Neural cell (in vitro differentiated cells): ENCODE measurements at regions not wholly inside any gene's neighbourhood (a gene's known extent, or its start where the extent isn't known, plus 50 kb on each side); places are given as distances from the start of the nearest gene placed in this dataset.

Experiments used
- H2AFZ ChIP-seq: fragments of 200-600, 300-800 bp; sonication (generic), shearing (Covaris generic); 2 replicates; pipeline ENCODE4 v1.6.0; 2014; ENCODE audit warnings: low read depth, mild to moderate bottlenecking, antibody characterized with exemption, low read length, moderate library complexity
- H3F3A ChIP-seq: fragments of 200-600 bp; shearing (Covaris generic); 2 replicates; pipeline ENCODE4 v1.6.1; 2016; ENCODE audit warnings: mild to moderate bottlenecking, moderate library complexity, mixed read lengths, antibody characterized with exemption, low read length; ENCODE audit not compliant: insufficient read depth, poor library complexity, severe bottlenecking
- H3K27ac ChIP-seq: fragments of 200-600, 300-800 bp; sonication (generic), shearing (Covaris generic); 2 replicates; pipeline ENCODE4 v1.5.1; 2014; ENCODE audit warnings: mild to moderate bottlenecking, low read length, moderate library complexity
- H3K27me3 ChIP-seq: fragments of 300-800, 200-600 bp; sonication (generic), shearing (Covaris generic); 2 replicates; pipeline ENCODE4 v1.6.0; 2014; ENCODE audit warnings: mild to moderate bottlenecking, low read depth, low read length, moderate library complexity; ENCODE audit not compliant: insufficient read depth
- H3K36me3 ChIP-seq: fragments of 300-800, 200-600 bp; sonication (generic), shearing (Covaris generic); 2 replicates; pipeline ENCODE4 v1.5.1; 2014; ENCODE audit warnings: mild to moderate bottlenecking, antibody characterized with exemption, low read length, moderate library complexity; ENCODE audit not compliant: insufficient read depth
- H3K4me2 ChIP-seq: fragments of 300-800, 200-600 bp; sonication (generic), shearing (Covaris generic); 2 replicates; pipeline ENCODE4 v1.6.0; 2014; ENCODE audit warnings: mild to moderate bottlenecking, low read length
- H3K4me3 ChIP-seq: fragments of 300-800, 200-600 bp; sonication (generic), shearing (Covaris generic); 2 replicates; pipeline ENCODE4 v1.5.1; 2014; ENCODE audit warnings: mild to moderate bottlenecking, low read length, moderate library complexity
- H3K79me2 ChIP-seq: fragments of 200-600 bp; shearing (Covaris generic); replicated peaks from 2 replicates; pipeline ENCODE4 v1.6.0; 2014; ENCODE audit warnings: mild to moderate bottlenecking, low read length, moderate library complexity; ENCODE audit not compliant: insufficient read depth
- H3K9ac ChIP-seq: fragments of 300-800, 200-600 bp; sonication (generic), shearing (Covaris generic); 2 replicates; pipeline ENCODE4 v1.6.1; 2016; ENCODE audit warnings: mild to moderate bottlenecking, low read length, mixed read lengths
- H3K9me2 ChIP-seq: fragments of 200-600 bp; shearing (Covaris generic); 2 replicates; pipeline ENCODE4 v1.6.1; 2016; ENCODE audit warnings: mild to moderate bottlenecking, low read length, mixed read lengths; ENCODE audit not compliant: insufficient read depth
- H3K9me3 ChIP-seq: fragments of 200-600, 300-800 bp; sonication (generic), shearing (Covaris generic); 2 replicates; pipeline ENCODE4 v1.6.1; 2016; ENCODE audit warnings: mild to moderate bottlenecking, mixed run types, low read length, moderate library complexity, mixed read lengths
- H4K20me1 ChIP-seq: fragments of 200-600 bp; shearing (Covaris generic); 2 replicates; pipeline ENCODE4 v1.6.1; 2016; ENCODE audit warnings: mild to moderate bottlenecking, mixed run types; ENCODE audit not compliant: insufficient read depth
- EP300 ChIP-seq: fragments of 450-650 bp; conservative IDR thresholded peaks from 2 replicates; pipeline ENCODE4 v1.6.1; 2014; ENCODE audit warnings: antibody characterized with exemption, mild to moderate bottlenecking, moderate library complexity; ENCODE audit not compliant: poor library complexity, severe bottlenecking
- EZH2 ChIP-seq: fragments of 200-600, 300-800 bp; shearing (Covaris generic), sonication (generic); IDR thresholded peaks from 2 replicates; pipeline ENCODE4 v1.6.1; 2014; ENCODE audit warnings: antibody characterized with exemption, low read length, borderline replicate concordance, mild to moderate bottlenecking; ENCODE audit not compliant: insufficient read depth, poor library complexity, severe bottlenecking
- MXI1 ChIP-seq: fragments of 450-650 bp; conservative IDR thresholded peaks from 2 replicates; pipeline ENCODE4 v1.6.1; 2014; ENCODE audit warnings: antibody characterized with exemption, mild to moderate bottlenecking; ENCODE audit not compliant: poor library complexity, severe bottlenecking
- POLR2AphosphoS5 ChIP-seq: IDR thresholded peaks from 2 replicates; pipeline ENCODE4 v1.6.1; 2012
- RAD21 ChIP-seq: fragments of 450-650 bp; conservative IDR thresholded peaks from 2 replicates; pipeline ENCODE4 v1.6.1; 2014; ENCODE audit warnings: antibody characterized with exemption, mild to moderate bottlenecking, moderate library complexity
- SMC3 ChIP-seq: fragments of 450-650 bp; conservative IDR thresholded peaks from 2 replicates; pipeline ENCODE4 v1.6.1; 2014; ENCODE audit warnings: antibody characterized with exemption, mild to moderate bottlenecking, moderate library complexity; ENCODE audit not compliant: poor library complexity
- TAF1 ChIP-seq: IDR thresholded peaks from 2 replicates; pipeline ENCODE4 v1.6.1; 2012; ENCODE audit warnings: low read depth
- TF ChIP-seq, protein P1 (sequence below): IDR thresholded peaks from 2 replicates; pipeline ENCODE4 v1.6.1; 2012; ENCODE audit warnings: borderline replicate concordance
- TF ChIP-seq, protein P2 (sequence below): fragments of 450-650 bp; IDR thresholded peaks from 2 replicates; pipeline ENCODE4 v1.5.1; 2014; ENCODE audit warnings: antibody characterized with exemption, mild to moderate bottlenecking, moderate library complexity; ENCODE audit not compliant: poor library complexity, severe bottlenecking

DNA sequence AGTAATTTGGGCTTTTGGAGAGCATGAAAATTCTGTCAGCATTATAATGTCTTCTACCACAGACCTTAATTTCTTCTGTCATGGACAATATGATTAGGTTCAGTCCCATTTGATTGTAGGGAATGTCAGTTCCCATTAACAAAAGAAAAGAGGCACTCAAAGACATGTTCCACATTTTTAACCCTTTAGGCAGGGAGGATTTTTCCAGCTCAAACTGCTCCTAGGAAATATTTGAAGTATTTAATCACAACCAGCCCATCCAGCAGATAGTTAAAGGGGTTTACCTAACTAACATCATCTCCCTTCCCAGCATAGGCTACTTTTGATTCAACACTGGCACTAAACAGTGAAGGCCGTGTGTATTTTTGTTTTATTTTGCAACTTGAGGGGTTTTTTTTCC is 256.0 kb downstream of the DHX15 start:
- Histone ChIP-seq H3K27me3 (no peaks in the 10 kb centered on the region), H4K20me1 (no peaks in the 10 kb centered on the region), H3K9me2 (no peaks in the 10 kb centered on the region), H3K79me2 (no peaks in the 10 kb centered on the region), H3K9ac (no peak overlapping the region), H3K4me3 (no peak overlapping the region), H2AFZ (no peak overlapping the region), H3K9me3 (no peaks in the 10 kb centered on the region), H3K27ac (no peak overlapping the region), H3K4me2 (no peak overlapping the region), H3K36me3 (no peaks in the 10 kb centered on the region), H3F3A (no peaks in the 10 kb centered on the region)
- TF ChIP-seq, protein P1, sequence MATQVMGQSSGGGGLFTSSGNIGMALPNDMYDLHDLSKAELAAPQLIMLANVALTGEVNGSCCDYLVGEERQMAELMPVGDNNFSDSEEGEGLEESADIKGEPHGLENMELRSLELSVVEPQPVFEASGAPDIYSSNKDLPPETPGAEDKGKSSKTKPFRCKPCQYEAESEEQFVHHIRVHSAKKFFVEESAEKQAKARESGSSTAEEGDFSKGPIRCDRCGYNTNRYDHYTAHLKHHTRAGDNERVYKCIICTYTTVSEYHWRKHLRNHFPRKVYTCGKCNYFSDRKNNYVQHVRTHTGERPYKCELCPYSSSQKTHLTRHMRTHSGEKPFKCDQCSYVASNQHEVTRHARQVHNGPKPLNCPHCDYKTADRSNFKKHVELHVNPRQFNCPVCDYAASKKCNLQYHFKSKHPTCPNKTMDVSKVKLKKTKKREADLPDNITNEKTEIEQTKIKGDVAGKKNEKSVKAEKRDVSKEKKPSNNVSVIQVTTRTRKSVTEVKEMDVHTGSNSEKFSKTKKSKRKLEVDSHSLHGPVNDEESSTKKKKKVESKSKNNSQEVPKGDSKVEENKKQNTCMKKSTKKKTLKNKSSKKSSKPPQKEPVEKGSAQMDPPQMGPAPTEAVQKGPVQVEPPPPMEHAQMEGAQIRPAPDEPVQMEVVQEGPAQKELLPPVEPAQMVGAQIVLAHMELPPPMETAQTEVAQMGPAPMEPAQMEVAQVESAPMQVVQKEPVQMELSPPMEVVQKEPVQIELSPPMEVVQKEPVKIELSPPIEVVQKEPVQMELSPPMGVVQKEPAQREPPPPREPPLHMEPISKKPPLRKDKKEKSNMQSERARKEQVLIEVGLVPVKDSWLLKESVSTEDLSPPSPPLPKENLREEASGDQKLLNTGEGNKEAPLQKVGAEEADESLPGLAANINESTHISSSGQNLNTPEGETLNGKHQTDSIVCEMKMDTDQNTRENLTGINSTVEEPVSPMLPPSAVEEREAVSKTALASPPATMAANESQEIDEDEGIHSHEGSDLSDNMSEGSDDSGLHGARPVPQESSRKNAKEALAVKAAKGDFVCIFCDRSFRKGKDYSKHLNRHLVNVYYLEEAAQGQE = no peak
- TF ChIP-seq EP300 (no peak), SMC3 (no peak), MXI1 (no peak)

DNA sequence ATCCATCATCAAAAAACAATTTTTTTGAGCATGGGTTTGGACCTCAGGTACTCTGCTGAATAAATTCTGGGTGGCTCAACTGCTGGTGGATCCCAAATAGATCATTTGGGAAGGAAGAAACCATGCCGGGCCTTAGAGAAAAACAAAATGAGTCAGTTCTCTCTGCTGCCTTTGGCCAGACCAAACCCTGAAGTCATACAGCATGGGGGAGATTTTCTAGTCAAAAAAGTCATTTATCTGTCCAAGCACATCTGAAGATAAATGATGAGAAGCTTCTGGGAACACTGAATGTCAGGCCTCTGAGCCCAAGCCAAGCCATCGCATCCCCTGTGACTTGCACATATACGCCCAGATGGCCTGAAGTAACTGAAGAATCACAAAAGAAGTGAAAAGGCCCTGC is 261.4 kb downstream of the DHX15 start:
- H3K36me3 ChIP-seq = no peaks in the 10 kb centered on the region
- H3K9me3 ChIP-seq = no peaks in the 10 kb centered on the region
- no peak overlapping the region for H3K4me2 ChIP-seq
- H4K20me1 ChIP-seq = no peaks in the 10 kb centered on the region
- H3K79me2 ChIP-seq = no peaks in the 10 kb centered on the region
- no peaks in the 10 kb centered on the region for H3K27me3 ChIP-seq
- no peaks in the 10 kb centered on the region for H3F3A ChIP-seq
- H3K4me3 ChIP-seq = no peak overlapping the region
- H3K9ac ChIP-seq = no peak overlapping the region
- H3K27ac ChIP-seq = no peak overlapping the region
- no peaks in the 10 kb centered on the region for H3K9me2 ChIP-seq
- TF ChIP-seq EZH2 (no peak), TAF1 (no peak), MXI1 (no peak), EP300 (no peak), SMC3 (no peak), RAD21 (no peak), POLR2AphosphoS5 (no peak)
- TF ChIP-seq, protein P2, sequence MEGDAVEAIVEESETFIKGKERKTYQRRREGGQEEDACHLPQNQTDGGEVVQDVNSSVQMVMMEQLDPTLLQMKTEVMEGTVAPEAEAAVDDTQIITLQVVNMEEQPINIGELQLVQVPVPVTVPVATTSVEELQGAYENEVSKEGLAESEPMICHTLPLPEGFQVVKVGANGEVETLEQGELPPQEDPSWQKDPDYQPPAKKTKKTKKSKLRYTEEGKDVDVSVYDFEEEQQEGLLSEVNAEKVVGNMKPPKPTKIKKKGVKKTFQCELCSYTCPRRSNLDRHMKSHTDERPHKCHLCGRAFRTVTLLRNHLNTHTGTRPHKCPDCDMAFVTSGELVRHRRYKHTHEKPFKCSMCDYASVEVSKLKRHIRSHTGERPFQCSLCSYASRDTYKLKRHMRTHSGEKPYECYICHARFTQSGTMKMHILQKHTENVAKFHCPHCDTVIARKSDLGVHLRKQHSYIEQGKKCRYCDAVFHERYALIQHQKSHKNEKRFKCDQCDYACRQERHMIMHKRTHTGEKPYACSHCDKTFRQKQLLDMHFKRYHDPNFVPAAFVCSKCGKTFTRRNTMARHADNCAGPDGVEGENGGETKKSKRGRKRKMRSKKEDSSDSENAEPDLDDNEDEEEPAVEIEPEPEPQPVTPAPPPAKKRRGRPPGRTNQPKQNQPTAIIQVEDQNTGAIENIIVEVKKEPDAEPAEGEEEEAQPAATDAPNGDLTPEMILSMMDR = no peak
- TF ChIP-seq, protein P1 = no peak
- H2AFZ ChIP-seq = no peak overlapping the region
